Umbilical cord (tissue), 1 donor: ENCODE measurements at regions not wholly inside any gene's neighbourhood (a gene's known extent, or its start where the extent isn't known, plus 50 kb on each side); places are given as distances from the start of the nearest gene placed in this dataset.

Source experiments
- DNase-seq: peaks from one replicate; pipeline ENCODE4 v3.0.0-alpha.2; 2015; ENCODE audit warnings: low spot score

GRCh38 chr5:4781299-4781698 lies 358.8 kb upstream of the ADAMTS16 start:
- DNase-seq = no peak

GRCh38 chr5:4785971-4786370 lies 354.2 kb upstream of the ADAMTS16 start:
- DNase-seq = no peak

GRCh38 chr5:4797445-4797844 lies 342.7 kb upstream of the ADAMTS16 start:
- DNase-seq = no peak

- peak; percentile 91 for DNase-seq
Observed at GRCh38 chr5:4802044-4802443, 338.1 kb upstream of the ADAMTS16 start.

- no peak for DNase-seq
Observed at GRCh38 chr5:4804691-4805360, 335.3 kb upstream of the ADAMTS16 start.

- no peak for DNase-seq
Observed at GRCh38 chr5:4815002-4815401, 325.1 kb upstream of the ADAMTS16 start.

GRCh38 chr5:4817767-4818166 lies 322.4 kb upstream of the ADAMTS16 start:
- DNase-seq = no peak

- peak; percentile 5 for DNase-seq
Observed at GRCh38 chr5:4831325-4831724, 308.8 kb upstream of the ADAMTS16 start.

- DNase-seq = peak; percentile 3
Observed at GRCh38 chr5:4832471-4832870, 307.7 kb upstream of the ADAMTS16 start.

GRCh38 chr5:4833104-4833738 lies 306.9 kb upstream of the ADAMTS16 start:
- DNase-seq = no peak

GRCh38 chr5:4837489-4838058 lies 302.6 kb upstream of the ADAMTS16 start:
- no peak for DNase-seq

GRCh38 chr5:4845221-4845620 lies 294.9 kb upstream of the ADAMTS16 start:
- no peak for DNase-seq

- DNase-seq = no peak
Observed at GRCh38 chr5:4847766-4848165, 292.4 kb upstream of the ADAMTS16 start.

- no peak for DNase-seq
Observed at GRCh38 chr5:4855036-4855435, 285.1 kb upstream of the ADAMTS16 start.

GRCh38 chr5:4855880-4856279 lies 284.2 kb upstream of the ADAMTS16 start:
- no peak for DNase-seq

- DNase-seq = no peak
Observed at GRCh38 chr5:4857761-4858160, 282.4 kb upstream of the ADAMTS16 start.

- DNase-seq = no peak
Observed at GRCh38 chr5:4859500-4860235, 280.5 kb upstream of the ADAMTS16 start.

GRCh38 chr5:4860631-4861030 lies 279.5 kb upstream of the ADAMTS16 start:
- peak; percentile 18 for DNase-seq

- peak; percentile 26 for DNase-seq
Observed at GRCh38 chr5:4862500-4862899, 277.6 kb upstream of the ADAMTS16 start.

- no peak for DNase-seq
Observed at GRCh38 chr5:4866131-4866659, 273.9 kb upstream of the ADAMTS16 start.

GRCh38 chr5:4866817-4867216 lies 273.3 kb upstream of the ADAMTS16 start:
- no peak for DNase-seq

GRCh38 chr5:4868140-4868735 lies 271.9 kb upstream of the ADAMTS16 start:
- DNase-seq = peak; percentile 21
